Keratinocyte (primary cell): ENCODE measurements at regions not wholly inside any gene's neighbourhood (a gene's known extent, or its start where the extent isn't known, plus 50 kb on each side); places are given as distances from the start of the nearest gene placed in this dataset.

Source experiments
- DNase-seq: peaks from one replicate; pipeline ENCODE4 v3.0.0-alpha.2; 2011; ENCODE audit warnings: low read depth, missing footprints, low spot score
- FAIRE-seq: peaks from 2 replicates; lab custom pipeline; 2011; peaks lifted over from hg19 to GRCh38; lab: Jason Lieb, UNC
- H2AFZ ChIP-seq: 2 replicates; pipeline ENCODE4 v1.6.0; 2012; ENCODE audit warnings: low read length, control low read depth, inconsistent platforms; ENCODE audit not compliant: control insufficient read depth
- H3K27ac ChIP-seq: 2 replicates; pipeline ENCODE4 v1.5.1; 2011; ENCODE audit warnings: low read length; ENCODE audit not compliant: control insufficient read depth, insufficient read depth
- H3K27me3 ChIP-seq: 3 replicates; pipeline ENCODE4 v1.6.0; 2011; ENCODE audit warnings: low read length; ENCODE audit not compliant: control insufficient read depth, insufficient read depth; ENCODE audit errors: extremely low read depth
- H3K36me3 ChIP-seq, 2 experiments: 2 replicates in 1 of 2; 3 replicates in 1 of 2; pipeline ENCODE4 v1.5.1; 2011; ENCODE audit warnings: low read length in 2 of 2, mild to moderate bottlenecking in 1 of 2; ENCODE audit not compliant: control insufficient read depth in 2 of 2, insufficient read depth in 2 of 2; ENCODE audit errors: extremely low read depth in 1 of 2
- H3K4me1 ChIP-seq: 3 replicates; pipeline ENCODE4 v1.5.1; 2011; ENCODE audit warnings: low read length; ENCODE audit not compliant: control insufficient read depth, insufficient read depth; ENCODE audit errors: extremely low read depth
- H3K4me2 ChIP-seq: 3 replicates; pipeline ENCODE4 v1.6.0; 2011; ENCODE audit warnings: low read depth, low read length; ENCODE audit not compliant: control insufficient read depth, insufficient read depth; ENCODE audit errors: extremely low read depth
- H3K4me3 ChIP-seq, 3 experiments: fragments of 200-600 bp in 1 of 3; sonication (generic) in 1 of 3; 2 replicates in 2 of 3; 3 replicates in 1 of 3; pipeline ENCODE4 v1.5.1; 2011 to 2016; ENCODE audit warnings: low read length in 3 of 3, mild to moderate bottlenecking in 3 of 3, control low read depth in 2 of 3, inconsistent platforms in 1 of 3, low read depth in 1 of 3, mixed read lengths in 1 of 3, mixed run types in 1 of 3, moderate library complexity in 1 of 3; ENCODE audit not compliant: control insufficient read depth in 2 of 3, insufficient read depth in 2 of 3; ENCODE audit errors: extremely low read depth in 1 of 3
- H3K79me2 ChIP-seq: 2 replicates; pipeline ENCODE4 v1.6.0; 2012; ENCODE audit warnings: low read length; ENCODE audit not compliant: control insufficient read depth, insufficient read depth
- H3K9ac ChIP-seq: 3 replicates; pipeline ENCODE4 v1.6.0; 2011; ENCODE audit warnings: low read length; ENCODE audit not compliant: control insufficient read depth, insufficient read depth; ENCODE audit errors: extremely low read depth
- H3K9me1 ChIP-seq: 3 replicates; pipeline ENCODE4 v1.6.0; 2011; ENCODE audit warnings: low read length; ENCODE audit not compliant: control insufficient read depth, insufficient read depth; ENCODE audit errors: extremely low read depth
- H3K9me3 ChIP-seq: 2 replicates; pipeline ENCODE4 v1.5.1; 2012; ENCODE audit warnings: low read depth, low read length; ENCODE audit not compliant: control insufficient read depth
- H4K20me1 ChIP-seq: 3 replicates; pipeline ENCODE4 v1.6.0; 2011; ENCODE audit warnings: low read length; ENCODE audit not compliant: control insufficient read depth, insufficient read depth; ENCODE audit errors: extremely low read depth
- EZH2 ChIP-seq: IDR thresholded peaks from one replicate; pipeline ENCODE4 v1.6.1; 2012; ENCODE audit warnings: inconsistent platforms, mild to moderate bottlenecking, low read length, moderate library complexity
- dilution Hi-C: fragments of 300-500 bp; cut with MboI; formaldehyde crosslinking; loops from one replicate; pipeline ENCODE4 v1.7.0; 2020; ENCODE audit warnings: low sequenced_read_pairs; ENCODE audit not compliant: extremely low pct_ligation_motif_present
- TF ChIP-seq, protein P1 (sequence below), 3 experiments: IDR thresholded peaks in 1 of 3; conservative IDR thresholded peaks in 1 of 3; optimal IDR thresholded peaks in 1 of 3; 2 replicates in 2 of 3; 3 replicates in 1 of 3; pipeline versions ENCODE3 to v1.5.1; 2011; ENCODE audit warnings: low read length in 3 of 3, mild to moderate bottlenecking in 3 of 3, moderate library complexity in 2 of 3, control low read depth in 1 of 3, inconsistent platforms in 1 of 3; ENCODE audit not compliant: insufficient read depth in 2 of 3; ENCODE audit errors: extremely low read depth in 1 of 3

DNA sequence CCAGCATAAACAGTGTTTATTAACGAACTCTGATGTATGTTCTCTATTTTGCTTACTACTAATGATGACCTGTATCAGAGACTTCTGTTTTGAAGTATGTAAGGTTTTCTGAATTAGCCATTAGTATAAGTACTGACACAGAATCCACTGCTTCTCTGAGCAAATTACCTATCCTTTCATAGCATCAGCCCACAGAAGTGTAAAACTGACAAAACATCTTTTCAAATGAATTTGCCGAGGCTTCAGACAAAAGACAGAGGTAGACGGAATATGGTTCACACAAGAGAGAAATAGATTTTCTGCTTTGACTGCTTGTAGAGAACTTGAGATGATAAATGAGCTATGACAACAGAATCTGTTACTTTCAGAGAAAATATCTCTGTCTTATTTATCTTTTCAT lies 1051.6 kb downstream of the AMY1C start:
- no peaks in the 10 kb centered on the region for H3K9me3 ChIP-seq
- H3K9ac ChIP-seq = no peak overlapping the region
- H4K20me1 ChIP-seq = no peaks in the 10 kb centered on the region
- H3K27ac ChIP-seq = no peak overlapping the region
- FAIRE-seq (no peak), DNase-seq (no peak)
- no peak overlapping the region for H3K4me2 ChIP-seq
- H3K9me1 ChIP-seq = no peaks in the 10 kb centered on the region
- H3K27me3 ChIP-seq = no peaks in the 10 kb centered on the region
- dilution Hi-C loops = no loop called here
- no peak overlapping the region for H2AFZ ChIP-seq
- H3K79me2 ChIP-seq = no peaks in the 10 kb centered on the region
- no peaks in the 10 kb centered on the region for H3K4me1 ChIP-seq
- no peak overlapping the region for H3K4me3 ChIP-seq
- H3K36me3 ChIP-seq = no peaks in the 10 kb centered on the region
- no peak for TF ChIP-seq EZH2
- TF ChIP-seq, protein P1, sequence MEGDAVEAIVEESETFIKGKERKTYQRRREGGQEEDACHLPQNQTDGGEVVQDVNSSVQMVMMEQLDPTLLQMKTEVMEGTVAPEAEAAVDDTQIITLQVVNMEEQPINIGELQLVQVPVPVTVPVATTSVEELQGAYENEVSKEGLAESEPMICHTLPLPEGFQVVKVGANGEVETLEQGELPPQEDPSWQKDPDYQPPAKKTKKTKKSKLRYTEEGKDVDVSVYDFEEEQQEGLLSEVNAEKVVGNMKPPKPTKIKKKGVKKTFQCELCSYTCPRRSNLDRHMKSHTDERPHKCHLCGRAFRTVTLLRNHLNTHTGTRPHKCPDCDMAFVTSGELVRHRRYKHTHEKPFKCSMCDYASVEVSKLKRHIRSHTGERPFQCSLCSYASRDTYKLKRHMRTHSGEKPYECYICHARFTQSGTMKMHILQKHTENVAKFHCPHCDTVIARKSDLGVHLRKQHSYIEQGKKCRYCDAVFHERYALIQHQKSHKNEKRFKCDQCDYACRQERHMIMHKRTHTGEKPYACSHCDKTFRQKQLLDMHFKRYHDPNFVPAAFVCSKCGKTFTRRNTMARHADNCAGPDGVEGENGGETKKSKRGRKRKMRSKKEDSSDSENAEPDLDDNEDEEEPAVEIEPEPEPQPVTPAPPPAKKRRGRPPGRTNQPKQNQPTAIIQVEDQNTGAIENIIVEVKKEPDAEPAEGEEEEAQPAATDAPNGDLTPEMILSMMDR (optimal IDR thresholded peaks at IDR 0.05 in 1 of 3, IDR thresholded peaks at IDR 0.05 in 1 of 3, conservative IDR thresholded peaks at IDR 0.05 in 1 of 3; ENCODE audit: extremely low read depth in 1 of 3, insufficient read depth in 2 of 3, low read length in 3 of 3) = no peak

DNA sequence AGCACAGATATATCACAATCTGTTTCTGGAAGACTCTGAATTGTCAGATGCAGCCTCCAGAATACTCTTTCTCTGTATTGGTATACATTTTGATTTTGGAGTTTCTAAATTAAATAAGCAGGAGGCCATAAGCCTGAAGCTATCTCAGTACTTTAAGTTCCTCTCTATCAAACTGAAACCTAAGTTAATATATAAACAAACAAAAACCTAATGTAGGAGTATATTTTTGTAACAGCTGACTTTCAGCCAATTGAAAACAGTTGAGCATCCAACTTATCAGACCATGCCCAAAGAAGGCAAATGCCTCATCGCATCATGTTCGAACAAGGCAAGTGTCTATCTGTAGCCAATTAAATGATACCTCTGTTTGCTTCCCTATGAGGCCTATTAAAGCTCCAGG lies 1054.4 kb downstream of the AMY1C start:
- no peak overlapping the region for H2AFZ ChIP-seq
- H3K4me1 ChIP-seq = no peaks in the 10 kb centered on the region
- H4K20me1 ChIP-seq = no peaks in the 10 kb centered on the region
- no peaks in the 10 kb centered on the region for H3K36me3 ChIP-seq
- no peak for TF ChIP-seq EZH2
- H3K4me3 ChIP-seq = no peak overlapping the region
- no peak overlapping the region for H3K4me2 ChIP-seq
- FAIRE-seq (no peak), DNase-seq (no peak)
- H3K27me3 ChIP-seq = no peaks in the 10 kb centered on the region
- dilution Hi-C loops = no loop called here
- no peak overlapping the region for H3K27ac ChIP-seq
- no peaks in the 10 kb centered on the region for H3K9me1 ChIP-seq
- H3K9me3 ChIP-seq = no peaks in the 10 kb centered on the region
- no peak overlapping the region for H3K9ac ChIP-seq
- no peaks in the 10 kb centered on the region for H3K79me2 ChIP-seq

DNA sequence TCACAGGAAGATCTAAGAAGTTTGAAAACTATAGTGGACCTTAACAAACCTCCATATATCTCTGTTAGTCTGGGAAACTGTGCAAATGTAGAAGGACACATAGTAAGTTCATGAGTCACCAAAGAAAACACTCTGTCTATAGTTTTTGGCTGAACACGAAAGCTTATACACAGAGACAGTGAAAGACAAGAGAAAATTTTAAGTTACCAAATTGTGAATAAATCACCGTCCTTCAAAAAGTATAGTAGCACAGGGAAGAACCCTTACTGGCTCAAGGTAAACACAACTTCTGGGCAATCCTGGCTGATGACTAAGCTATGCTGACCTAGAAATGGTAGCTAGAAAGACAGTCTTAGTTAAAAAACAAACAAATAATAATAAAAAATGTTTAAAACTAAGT lies 1057.9 kb downstream of the AMY1C start:
- Histone ChIP-seq H3K27me3 (no peaks in the 10 kb centered on the region), H3K9ac (no peak overlapping the region), H2AFZ (no peak overlapping the region), H3K79me2 (no peaks in the 10 kb centered on the region), H4K20me1 (no peaks in the 10 kb centered on the region), H3K4me2 (no peak overlapping the region), H3K36me3 (no peaks in the 10 kb centered on the region), H3K4me3 (no peak overlapping the region), H3K9me3 (peaks cover 2% of the 10 kb centered on the region), H3K4me1 (no peaks in the 10 kb centered on the region), H3K27ac (no peak overlapping the region), H3K9me1 (no peaks in the 10 kb centered on the region)
- DNase-seq (no peak), FAIRE-seq (no peak)
- TF ChIP-seq, protein P1 (optimal IDR thresholded peaks at IDR 0.05 in 1 of 3, IDR thresholded peaks at IDR 0.05 in 1 of 3, conservative IDR thresholded peaks at IDR 0.05 in 1 of 3; ENCODE audit: extremely low read depth in 1 of 3, insufficient read depth in 2 of 3, low read length in 3 of 3) = no peak
- no peak for TF ChIP-seq EZH2
- dilution Hi-C loops = no loop called here
